GM12872 (cell line): ENCODE measurements at regions not wholly inside any gene's neighbourhood (a gene's known extent, or its start where the extent isn't known, plus 50 kb on each side); places are given as distances from the start of the nearest gene placed in this dataset.

Experiments used
- CTCF ChIP-seq: IDR thresholded peaks from 3 replicates; pipeline ENCODE4 v1.5.1; 2011; ENCODE audit warnings: low read depth, mild to moderate bottlenecking, low read length, moderate library complexity; ENCODE audit not compliant: insufficient read depth

DNA sequence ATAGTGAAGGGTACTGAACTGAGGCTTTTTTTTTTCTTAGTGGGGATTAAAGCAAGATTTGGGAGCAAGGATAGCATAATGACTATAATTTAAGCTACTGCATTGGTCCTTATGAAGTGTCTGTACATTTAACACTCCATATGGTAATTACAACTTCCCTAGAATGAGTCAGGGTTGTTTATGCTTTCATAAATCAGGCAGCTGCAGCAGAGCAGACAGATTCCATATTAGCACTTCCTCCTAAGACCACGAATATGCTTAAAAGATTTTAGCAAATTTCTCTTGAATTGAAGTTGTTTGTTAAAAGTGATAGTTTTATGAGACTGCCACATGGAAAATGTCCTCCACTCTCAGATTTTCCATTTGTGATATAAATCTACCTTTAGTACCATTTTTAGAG lies 401.1 kb upstream of the SPRY2 start:
- TF ChIP-seq CTCF: no peak

DNA sequence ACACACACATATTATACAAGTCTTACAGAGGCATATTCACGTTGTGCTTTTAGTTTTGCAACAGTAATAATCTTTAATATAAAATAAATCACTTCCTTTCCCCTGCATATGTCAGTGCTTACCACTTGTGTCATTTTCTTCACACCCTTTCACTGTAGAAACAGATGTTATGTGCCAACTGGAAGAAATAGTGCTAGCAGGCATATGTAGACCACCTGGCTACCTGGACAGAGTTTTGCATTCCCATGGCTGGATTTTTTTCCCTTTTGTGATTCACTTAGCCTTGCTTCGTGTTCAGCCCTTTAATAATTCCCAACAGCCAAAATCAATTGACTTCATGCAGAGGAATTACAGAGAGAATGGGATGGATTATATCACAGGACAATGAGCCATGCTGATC lies 399.1 kb upstream of the SPRY2 start:
- TF ChIP-seq CTCF: no peak

- no peak for TF ChIP-seq CTCF
Observed at GRCh38 chr13:80737513-80737912, 396.6 kb upstream of the SPRY2 start.

- no peak for TF ChIP-seq CTCF
Observed at GRCh38 chr13:80727321-80727975, 386.5 kb upstream of the SPRY2 start.

DNA sequence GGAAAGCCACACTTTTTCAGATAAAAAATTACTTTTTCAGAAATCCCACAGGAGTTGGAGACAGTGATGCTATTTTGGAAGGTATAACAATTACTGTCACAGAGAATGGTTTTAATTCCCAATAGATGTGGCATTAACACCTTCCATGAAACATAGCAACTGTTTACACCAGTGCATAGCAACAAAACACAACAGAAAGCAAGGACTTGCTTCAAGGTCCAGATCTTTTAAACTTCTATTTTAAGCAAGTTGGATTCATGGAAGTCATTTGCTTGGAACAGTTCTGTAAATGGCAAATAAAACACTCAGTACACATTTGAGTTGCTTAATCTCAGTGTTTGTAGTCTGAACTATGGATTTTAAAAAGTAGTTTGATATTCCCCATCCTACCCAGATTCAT lies 385.9 kb upstream of the SPRY2 start:
- TF ChIP-seq CTCF: no peak

DNA sequence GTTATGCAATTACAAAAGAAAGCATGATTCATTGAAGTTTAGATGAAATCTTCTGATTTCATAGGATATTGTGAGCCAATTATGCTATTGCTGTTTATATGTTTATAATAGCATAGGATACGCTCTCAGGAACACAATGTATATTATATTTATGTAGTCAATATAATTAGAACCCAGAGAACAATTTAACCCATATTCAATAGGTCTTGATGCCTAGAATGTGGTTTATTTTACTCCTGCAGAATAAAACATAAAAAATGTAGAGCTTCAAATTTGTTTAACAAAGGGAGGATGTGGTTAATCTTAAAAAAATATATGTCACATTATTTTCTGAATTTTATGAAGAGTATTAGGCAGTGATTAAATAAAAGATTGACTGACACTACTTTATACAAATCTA lies 380.8 kb upstream of the SPRY2 start:
- TF ChIP-seq CTCF: no peak

DNA sequence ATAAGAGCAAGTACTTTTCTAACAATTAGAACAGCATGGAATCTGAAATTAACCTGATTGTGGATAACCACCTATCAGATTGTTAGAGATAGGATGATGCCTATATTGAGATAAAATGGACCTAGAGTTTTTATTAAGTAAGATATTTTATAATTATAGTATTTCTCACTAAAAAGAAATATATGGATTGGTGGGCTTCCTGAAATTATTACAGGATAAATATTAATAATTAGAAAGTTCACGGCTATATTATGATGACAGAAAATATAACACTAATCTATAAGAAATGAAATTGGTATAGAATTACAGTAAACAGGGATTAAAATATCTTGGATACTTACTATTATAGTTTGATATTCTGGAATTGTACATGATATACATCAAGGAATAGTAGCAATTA lies 378.0 kb upstream of the SPRY2 start:
- TF ChIP-seq CTCF: no peak
